ENCODE measurements at regions not wholly inside any gene's neighbourhood (a gene's known extent, or its start where the extent isn't known, plus 50 kb on each side); places are given as distances from the start of the nearest gene placed in this dataset.

- TF ChIP-seq POLR2A (IDR thresholded peaks at IDR 0.05; ENCODE audit: control extremely low read depth in 1 of 2, low read depth in 2 of 2, low read length in 2 of 2) (no peak), SIN3A (conservative IDR thresholded peaks at IDR 0.05 in 1 of 2, IDR thresholded peaks at IDR 0.05 in 1 of 2; ENCODE audit: low read depth in 1 of 2, low read length in 2 of 2) (no peak), CHD2 (IDR thresholded peaks at IDR 0.05; ENCODE audit: low read length) (no peak), KDM1A (IDR thresholded peaks at IDR 0.05; ENCODE audit: borderline replicate concordance, low read length) (no peak), CTCF (IDR thresholded peaks at IDR 0.05; ENCODE audit: control extremely low read depth in 1 of 3, insufficient read depth in 1 of 3, low read depth in 1 of 3, low read length in 3 of 3) (no peak), GABPA (IDR thresholded peaks at IDR 0.05; ENCODE audit: borderline replicate concordance, insufficient read depth, low read length) (no peak), TAF1 (IDR thresholded peaks at IDR 0.05; ENCODE audit: low read depth, low read length) (no peak), TCF12 (IDR thresholded peaks at IDR 0.05; ENCODE audit: low read depth, low read length) (no peak), SRF (IDR thresholded peaks at IDR 0.05; ENCODE audit: low read depth, low read length) (no peak), NRF1 (IDR thresholded peaks at IDR 0.05; ENCODE audit: low read depth, low read length) (no peak), ATF3 (IDR thresholded peaks at IDR 0.05; ENCODE audit: insufficient read depth, low read depth, low read length) (no peak)
- TF ChIP-seq, protein P1, sequence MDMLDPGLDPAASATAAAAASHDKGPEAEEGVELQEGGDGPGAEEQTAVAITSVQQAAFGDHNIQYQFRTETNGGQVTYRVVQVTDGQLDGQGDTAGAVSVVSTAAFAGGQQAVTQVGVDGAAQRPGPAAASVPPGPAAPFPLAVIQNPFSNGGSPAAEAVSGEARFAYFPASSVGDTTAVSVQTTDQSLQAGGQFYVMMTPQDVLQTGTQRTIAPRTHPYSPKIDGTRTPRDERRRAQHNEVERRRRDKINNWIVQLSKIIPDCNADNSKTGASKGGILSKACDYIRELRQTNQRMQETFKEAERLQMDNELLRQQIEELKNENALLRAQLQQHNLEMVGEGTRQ (IDR thresholded peaks at IDR 0.05; ENCODE audit: low read length), result no peak
- TF ChIP-seq, protein P2, sequence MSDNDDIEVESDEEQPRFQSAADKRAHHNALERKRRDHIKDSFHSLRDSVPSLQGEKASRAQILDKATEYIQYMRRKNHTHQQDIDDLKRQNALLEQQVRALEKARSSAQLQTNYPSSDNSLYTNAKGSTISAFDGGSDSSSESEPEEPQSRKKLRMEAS (IDR thresholded peaks at IDR 0.05), result no peak
Observed at GRCh38 chr3:22615790-22616189, 587.3 kb upstream of the UBE2E2 start.

All from H1 (cell line).